ENCODE measurements at regions not wholly inside any gene's neighbourhood (a gene's known extent, or its start where the extent isn't known, plus 50 kb on each side); places are given as distances from the start of the nearest gene placed in this dataset.

- TF ChIP-seq PHF8 (conservative IDR thresholded peaks at IDR 0.05; ENCODE audit: low read depth, low read length): 0 out of 2 replicates have a peak, but pooled peaks have one; percentile 32
- peak; percentile 27 for TF ChIP-seq ASH2L (IDR thresholded peaks at IDR 0.05; ENCODE audit: low read length)
- no peak for TF ChIP-seq CEBPB (IDR thresholded peaks at IDR 0.05; ENCODE audit: low read depth, low read length)
- TF ChIP-seq EGR1 (IDR thresholded peaks at IDR 0.05; ENCODE audit: borderline replicate concordance, low read depth, low read length): no peak
- TF ChIP-seq CBX5 (IDR thresholded peaks at IDR 0.05; ENCODE audit: low read depth, low read length): no peak
- no peak for TF ChIP-seq RAD21 (IDR thresholded peaks at IDR 0.05 in 1 of 2, conservative IDR thresholded peaks at IDR 0.05 in 1 of 2; ENCODE audit: low read depth in 2 of 2, low read length in 2 of 2)
- no peak for TF ChIP-seq KDM5A (IDR thresholded peaks at IDR 0.05; ENCODE audit: low read length)
- TF ChIP-seq KDM4A (IDR thresholded peaks at IDR 0.05; ENCODE audit: low read depth, low read length, severe bottlenecking): peak; percentile 45
- TF ChIP-seq CBX8 (IDR thresholded peaks at IDR 0.05; ENCODE audit: borderline replicate concordance, low read depth, low read length): no peak; the same call in 1 of the 2 replicates
- no peak for TF ChIP-seq GTF2F1 (IDR thresholded peaks at IDR 0.05; ENCODE audit: borderline replicate concordance, low read depth, low read length)
- TF ChIP-seq RFX5 (IDR thresholded peaks at IDR 0.05; ENCODE audit: borderline replicate concordance, low read depth, low read length): no peak
- no peak for TF ChIP-seq TBP (IDR thresholded peaks at IDR 0.05; ENCODE audit: low read depth, low read length)
- TF ChIP-seq ATF2 (IDR thresholded peaks at IDR 0.05; ENCODE audit: low read length): no peak
- no peak for TF ChIP-seq CHD1 (IDR thresholded peaks at IDR 0.05; ENCODE audit: low read depth, low read length)
- TF ChIP-seq BCL11A (IDR thresholded peaks at IDR 0.05; ENCODE audit: low read depth in 2 of 2, low read length in 2 of 2): no peak
- no peak for TF ChIP-seq TAF1 (IDR thresholded peaks at IDR 0.05; ENCODE audit: low read depth, low read length)
- no peak for TF ChIP-seq POLR2AphosphoS5 (IDR thresholded peaks at IDR 0.05; ENCODE audit: low read depth, low read length)
- no peak for TF ChIP-seq SIRT6 (IDR thresholded peaks at IDR 0.05; ENCODE audit: low read length)
- no peak for TF ChIP-seq E2F6 (IDR thresholded peaks at IDR 0.05)
- TF ChIP-seq FOSL1 (IDR thresholded peaks at IDR 0.05; ENCODE audit: insufficient read depth, low read depth, low read length): no peak
- no peak for TF ChIP-seq POU5F1 (IDR thresholded peaks at IDR 0.05; ENCODE audit: low read depth, low read length)
- no peak for TF ChIP-seq MAX (IDR thresholded peaks at IDR 0.05)
- no peak for TF ChIP-seq TCF12 (IDR thresholded peaks at IDR 0.05; ENCODE audit: low read depth, low read length)
Observed at GRCh38 chr7:65509368-65510186, 135.9 kb downstream of the ZNF92 start (continued).

All from H1 (cell line).